Loucy (cell line): ENCODE measurements at regions not wholly inside any gene's neighbourhood (a gene's known extent, or its start where the extent isn't known, plus 50 kb on each side); places are given as distances from the start of the nearest gene placed in this dataset.

Source experiments
- H2AFZ ChIP-seq: fragments of 200-600 bp; sonication (generic); 2 replicates; pipeline ENCODE4 v1.6.0; 2016; ENCODE audit warnings: antibody characterized with exemption, mild to moderate bottlenecking, low read length, moderate library complexity
- H3F3A ChIP-seq: fragments of 200-600 bp; 2 replicates; pipeline ENCODE4 v1.6.0; 2016; ENCODE audit warnings: antibody characterized with exemption, low read depth, mild to moderate bottlenecking
- H3K27me3 ChIP-seq: fragments of 200-600 bp; sonication (generic); 2 replicates; pipeline ENCODE4 v1.6.1; 2014; ENCODE audit warnings: low read length, mild to moderate bottlenecking; ENCODE audit not compliant: insufficient read depth, poor library complexity, severe bottlenecking
- H3K36me3 ChIP-seq: fragments of 200-600 bp; sonication (generic); 2 replicates; pipeline ENCODE4 v1.6.1; 2016; ENCODE audit warnings: low read length; ENCODE audit not compliant: insufficient read depth
- H3K4me1 ChIP-seq: fragments of 200-600 bp; sonication (generic); 2 replicates; pipeline ENCODE4 v1.5.1; 2014; ENCODE audit warnings: low read length, mild to moderate bottlenecking; ENCODE audit not compliant: insufficient read depth, poor library complexity, severe bottlenecking
- H3K4me2 ChIP-seq: fragments of 200-600 bp; sonication (generic); 2 replicates; pipeline ENCODE4 v1.6.0; 2014; ENCODE audit warnings: antibody characterized with exemption, low read length, low read depth, mild to moderate bottlenecking; ENCODE audit not compliant: poor library complexity, severe bottlenecking
- H3K4me3 ChIP-seq: fragments of 200-600 bp; sonication (generic); 2 replicates; pipeline ENCODE4 v1.5.1; 2014; ENCODE audit warnings: low read length, mild to moderate bottlenecking, mixed read lengths; ENCODE audit not compliant: poor library complexity, severe bottlenecking
- H3K79me2 ChIP-seq: fragments of 200-600 bp; sonication (generic); 2 replicates; pipeline ENCODE4 v1.6.1; 2014; ENCODE audit warnings: low read length; ENCODE audit not compliant: insufficient read depth
- H3K9ac ChIP-seq: fragments of 200-600 bp; sonication (generic); 2 replicates; pipeline ENCODE4 v1.6.0; 2014; ENCODE audit warnings: mild to moderate bottlenecking, low read depth, low read length, moderate library complexity; ENCODE audit not compliant: poor library complexity, severe bottlenecking
- H3K9me2 ChIP-seq: fragments of 200-600 bp; sonication (generic); replicated peaks from 2 replicates; pipeline ENCODE4 v1.6.1; 2016; ENCODE audit warnings: low read depth, low read length, mixed read lengths
- H3K9me3 ChIP-seq: fragments of 200-600 bp; sonication (generic); 2 replicates; pipeline ENCODE4 v1.6.1; 2014; ENCODE audit warnings: mild to moderate bottlenecking, antibody characterized with exemption, low read length, low read depth; ENCODE audit not compliant: insufficient read depth
- H4K20me1 ChIP-seq: fragments of 200-600 bp; sonication (generic); 2 replicates; pipeline ENCODE4 v1.6.0; 2014; ENCODE audit warnings: antibody characterized with exemption, low read length, mild to moderate bottlenecking; ENCODE audit not compliant: insufficient read depth, poor library complexity, severe bottlenecking
- EZH2phosphoT487 ChIP-seq: fragments of 200-600 bp; IDR thresholded peaks from 2 replicates; pipeline ENCODE4 v1.6.1; 2018; ENCODE audit warnings: antibody characterized with exemption, mild to moderate bottlenecking, moderate library complexity, borderline replicate concordance
- TF ChIP-seq, protein P1 (sequence below): fragments of 200-600 bp; sonication (generic); conservative IDR thresholded peaks from 2 replicates; pipeline ENCODE4 v1.5.1; 2014; ENCODE audit warnings: mild to moderate bottlenecking, antibody characterized with exemption, low read length

GRCh38 chr21:38887062-38887686 is 81.4 kb downstream of the ETS2 start:
- H3K79me2 ChIP-seq: no peaks in the 10 kb centered on the region

GRCh38 chr21:38885909-38886308 is 80.2 kb downstream of the ETS2 start:
- Histone ChIP-seq H3K9ac (no peak overlapping the region), H3K4me1 (no peaks in the 10 kb centered on the region), H3K4me3 (no peak overlapping the region), H2AFZ (no peak overlapping the region), H3K27me3 (no peaks in the 10 kb centered on the region), H3K9me2 (no peaks in the 10 kb centered on the region), H3K36me3 (no peaks in the 10 kb centered on the region), H3K79me2 (no peaks in the 10 kb centered on the region), H3K9me3 (peaks cover 4% of the 10 kb centered on the region; the same call in 1 of the 2 replicates), H3F3A (no peaks in the 10 kb centered on the region), H3K4me2 (no peak overlapping the region), H4K20me1 (no peaks in the 10 kb centered on the region)
- TF ChIP-seq, protein P1, sequence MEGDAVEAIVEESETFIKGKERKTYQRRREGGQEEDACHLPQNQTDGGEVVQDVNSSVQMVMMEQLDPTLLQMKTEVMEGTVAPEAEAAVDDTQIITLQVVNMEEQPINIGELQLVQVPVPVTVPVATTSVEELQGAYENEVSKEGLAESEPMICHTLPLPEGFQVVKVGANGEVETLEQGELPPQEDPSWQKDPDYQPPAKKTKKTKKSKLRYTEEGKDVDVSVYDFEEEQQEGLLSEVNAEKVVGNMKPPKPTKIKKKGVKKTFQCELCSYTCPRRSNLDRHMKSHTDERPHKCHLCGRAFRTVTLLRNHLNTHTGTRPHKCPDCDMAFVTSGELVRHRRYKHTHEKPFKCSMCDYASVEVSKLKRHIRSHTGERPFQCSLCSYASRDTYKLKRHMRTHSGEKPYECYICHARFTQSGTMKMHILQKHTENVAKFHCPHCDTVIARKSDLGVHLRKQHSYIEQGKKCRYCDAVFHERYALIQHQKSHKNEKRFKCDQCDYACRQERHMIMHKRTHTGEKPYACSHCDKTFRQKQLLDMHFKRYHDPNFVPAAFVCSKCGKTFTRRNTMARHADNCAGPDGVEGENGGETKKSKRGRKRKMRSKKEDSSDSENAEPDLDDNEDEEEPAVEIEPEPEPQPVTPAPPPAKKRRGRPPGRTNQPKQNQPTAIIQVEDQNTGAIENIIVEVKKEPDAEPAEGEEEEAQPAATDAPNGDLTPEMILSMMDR: no peak
- no peak for TF ChIP-seq EZH2phosphoT487

More at GRCh38 chr21:38887062-38887686, 81.4 kb downstream of the ETS2 start:
- Histone ChIP-seq H3K9me2 (no peaks in the 10 kb centered on the region), H3K27me3 (no peaks in the 10 kb centered on the region), H2AFZ (no peak overlapping the region), H3F3A (no peaks in the 10 kb centered on the region), H3K4me1 (no peaks in the 10 kb centered on the region), H3K9ac (no peak overlapping the region), H3K36me3 (no peaks in the 10 kb centered on the region), H3K9me3 (peaks cover 4% of the 10 kb centered on the region; the same call in 1 of the 2 replicates), H4K20me1 (no peaks in the 10 kb centered on the region), H3K4me3 (no peak overlapping the region), H3K4me2 (no peak overlapping the region)
- TF ChIP-seq EZH2phosphoT487: no peak
- TF ChIP-seq, protein P1: no peak

DNA sequence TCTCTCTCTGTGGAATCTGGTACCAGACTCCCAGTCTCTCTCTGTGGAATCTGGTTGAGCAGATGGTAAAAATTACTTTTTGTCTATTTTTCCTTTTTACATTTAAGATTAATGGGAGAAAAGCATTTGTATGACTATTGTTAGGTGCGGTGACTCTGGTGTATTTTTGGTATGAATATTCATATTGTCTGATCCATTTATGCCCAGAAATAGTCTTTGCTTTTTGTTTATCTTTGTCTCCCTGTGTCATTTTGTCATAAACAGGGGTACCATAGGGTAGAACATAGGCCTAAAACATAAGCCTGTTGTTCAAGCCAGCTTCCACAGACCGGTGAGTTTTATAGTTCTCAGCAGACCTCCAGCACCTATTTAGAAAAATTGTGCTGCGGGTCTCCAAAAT is 78.7 kb downstream of the ETS2 start:
- Histone ChIP-seq H3K4me3 (no peak overlapping the region), H3K9ac (no peak overlapping the region), H3K9me3 (peaks cover 4% of the 10 kb centered on the region; the same call in 1 of the 2 replicates), H3F3A (no peaks in the 10 kb centered on the region), H2AFZ (no peak overlapping the region), H4K20me1 (no peaks in the 10 kb centered on the region), H3K4me1 (no peaks in the 10 kb centered on the region), H3K36me3 (no peaks in the 10 kb centered on the region), H3K79me2 (no peaks in the 10 kb centered on the region), H3K4me2 (no peak overlapping the region), H3K27me3 (no peaks in the 10 kb centered on the region), H3K9me2 (no peaks in the 10 kb centered on the region)
- TF ChIP-seq, protein P1: no peak
- no peak for TF ChIP-seq EZH2phosphoT487
